HFFc6 (cell line): ENCODE measurements at regions not wholly inside any gene's neighbourhood (a gene's known extent, or its start where the extent isn't known, plus 50 kb on each side); places are given as distances from the start of the nearest gene placed in this dataset.

Source experiments
- DNase-seq: peaks from one replicate; pipeline ENCODE4 v3.0.0-alpha.2; 2018
- H3K27ac Mint-ChIP-seq: 2 replicates; pipeline ENCODE4 v1.8.0; 2020; ENCODE audit warnings: mild to moderate bottlenecking, mixed read lengths
- H3K27me3 Mint-ChIP-seq: 2 replicates; pipeline ENCODE4 v1.8.0; 2021; ENCODE audit warnings: mild to moderate bottlenecking, moderate library complexity, mixed read lengths; ENCODE audit not compliant: insufficient read depth
- H3K36me3 Mint-ChIP-seq: 2 replicates; pipeline ENCODE4 v1.8.0; 2021; ENCODE audit warnings: low read depth, mixed read lengths
- H3K4me1 Mint-ChIP-seq: 2 replicates; pipeline ENCODE4 v1.8.0; 2020; ENCODE audit warnings: low read depth, mixed read lengths
- H3K4me3 Mint-ChIP-seq: 2 replicates; pipeline ENCODE4 v1.8.0; 2020; ENCODE audit warnings: mild to moderate bottlenecking, moderate library complexity, mixed read lengths
- H3K9me3 Mint-ChIP-seq: 2 replicates; pipeline ENCODE4 v1.8.0; 2020; ENCODE audit warnings: mild to moderate bottlenecking, mixed read lengths
- CTCF ChIP-seq: fragments of 200-600 bp; sonication (generic); IDR thresholded peaks from 2 replicates; pipeline ENCODE4 v1.5.0; 2021; ENCODE audit warnings: antibody characterized with exemption, mild to moderate bottlenecking

GRCh38 chr1:14222086-14222485 lies 376.4 kb upstream of the KAZN start:
- Mint-ChIP-seq H3K9me3 (peaks cover 47% of the 10 kb centered on the region), H3K4me1 (no peaks in the 10 kb centered on the region), H3K36me3 (no peaks in the 10 kb centered on the region), H3K27ac (no peak overlapping the region), H3K27me3 (no peaks in the 10 kb centered on the region), H3K4me3 (no peak overlapping the region)
- DNase-seq: no peak
- TF ChIP-seq CTCF: no peak

GRCh38 chr1:14228677-14229076 lies 369.8 kb upstream of the KAZN start:
- Mint-ChIP-seq H3K27ac (no peak overlapping the region), H3K36me3 (no peaks in the 10 kb centered on the region), H3K9me3 (peaks cover 47% of the 10 kb centered on the region), H3K4me3 (no peak overlapping the region), H3K27me3 (no peaks in the 10 kb centered on the region), H3K4me1 (no peaks in the 10 kb centered on the region)
- no peak for TF ChIP-seq CTCF
- DNase-seq: no peak

- H3K9me3 Mint-ChIP-seq: peaks cover 29% of the 10 kb centered on the region
- no peak overlapping the region for H3K4me3 Mint-ChIP-seq
- no peaks in the 10 kb centered on the region for H3K4me1 Mint-ChIP-seq
- H3K27me3 Mint-ChIP-seq: no peaks in the 10 kb centered on the region
- DNase-seq: no peak
- no peak for TF ChIP-seq CTCF
- no peak overlapping the region for H3K27ac Mint-ChIP-seq
- no peaks in the 10 kb centered on the region for H3K36me3 Mint-ChIP-seq
Observed at GRCh38 chr1:14233510-14233909, 365.0 kb upstream of the KAZN start.

- DNase-seq: no peak
- Mint-ChIP-seq H3K27me3 (no peaks in the 10 kb centered on the region), H3K36me3 (no peaks in the 10 kb centered on the region), H3K9me3 (peaks cover 39% of the 10 kb centered on the region), H3K4me3 (no peak overlapping the region), H3K27ac (no peak overlapping the region), H3K4me1 (no peaks in the 10 kb centered on the region)
- no peak for TF ChIP-seq CTCF
Observed at GRCh38 chr1:14236097-14236496, 362.4 kb upstream of the KAZN start.

- H3K36me3 Mint-ChIP-seq: no peaks in the 10 kb centered on the region
- no peak overlapping the region for H3K27ac Mint-ChIP-seq
- no peaks in the 10 kb centered on the region for H3K27me3 Mint-ChIP-seq
- TF ChIP-seq CTCF: no peak
- H3K4me1 Mint-ChIP-seq: no peaks in the 10 kb centered on the region
- no peak for DNase-seq
- peaks cover 48% of the 10 kb centered on the region for H3K9me3 Mint-ChIP-seq
- no peak overlapping the region for H3K4me3 Mint-ChIP-seq
Observed at GRCh38 chr1:14238472-14239307, 359.8 kb upstream of the KAZN start.
